ENCODE measurements at regions not wholly inside any gene's neighbourhood (a gene's known extent, or its start where the extent isn't known, plus 50 kb on each side); places are given as distances from the start of the nearest gene placed in this dataset.

DNA sequence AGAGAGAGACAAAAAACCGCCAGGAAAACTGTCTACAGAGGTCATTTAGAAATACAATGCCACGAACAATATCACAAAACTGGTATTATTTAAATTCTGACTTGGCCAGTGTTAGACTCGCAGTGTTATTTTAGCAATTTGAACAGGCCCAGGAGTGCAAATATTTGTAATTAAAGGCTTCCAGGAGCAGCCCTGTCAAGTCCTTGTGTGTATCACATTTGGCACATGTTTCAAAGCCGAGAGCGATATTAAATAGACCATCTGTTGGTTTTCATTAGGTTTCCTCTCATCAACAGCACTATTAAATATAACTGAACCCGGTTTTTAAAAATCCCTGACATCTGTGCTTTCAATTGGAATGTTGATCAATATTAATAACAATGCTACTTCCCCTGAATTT is 656.9 kb downstream of the TSN start:
- H3K4me3 ChIP-seq (ENCODE audit: low read length) = no peak overlapping the region
- no peak for TF ChIP-seq ZNF274 (IDR thresholded peaks at IDR 0.05; ENCODE audit: low read depth, low read length)

GRCh38 chr2:122414902-122415301 is 659.5 kb downstream of the TSN start:
- no peak for TF ChIP-seq ZNF274 (IDR thresholded peaks at IDR 0.05; ENCODE audit: low read depth, low read length)
- no peak overlapping the region for H3K4me3 ChIP-seq (ENCODE audit: low read length)

DNA sequence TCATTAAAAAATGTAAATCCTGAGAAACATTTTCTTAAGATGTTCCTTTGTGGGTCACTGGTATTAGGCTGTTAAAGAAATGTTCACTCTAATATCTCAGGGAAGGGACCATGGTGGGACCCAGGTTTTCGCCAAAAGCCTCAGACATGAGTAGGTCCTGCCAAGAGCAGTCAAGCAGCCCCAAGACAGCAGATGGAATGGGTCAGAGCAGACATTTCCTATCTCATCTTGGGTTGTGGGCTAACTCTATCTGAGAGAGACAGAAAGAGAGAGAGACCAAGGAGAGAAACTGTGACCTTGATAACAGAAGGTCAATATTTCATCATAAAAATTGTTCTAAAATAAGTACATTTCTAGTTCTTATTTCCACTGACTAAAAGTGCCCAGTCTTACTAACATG is 661.7 kb downstream of the TSN start:
- no peak overlapping the region for H3K4me3 ChIP-seq (ENCODE audit: low read length)
- no peak for TF ChIP-seq ZNF274 (IDR thresholded peaks at IDR 0.05; ENCODE audit: low read depth, low read length)

GRCh38 chr2:122421775-122422174 is 666.3 kb downstream of the TSN start:
- H3K4me3 ChIP-seq (ENCODE audit: low read length) = no peak overlapping the region
- TF ChIP-seq ZNF274 (IDR thresholded peaks at IDR 0.05; ENCODE audit: low read depth, low read length) = no peak

DNA sequence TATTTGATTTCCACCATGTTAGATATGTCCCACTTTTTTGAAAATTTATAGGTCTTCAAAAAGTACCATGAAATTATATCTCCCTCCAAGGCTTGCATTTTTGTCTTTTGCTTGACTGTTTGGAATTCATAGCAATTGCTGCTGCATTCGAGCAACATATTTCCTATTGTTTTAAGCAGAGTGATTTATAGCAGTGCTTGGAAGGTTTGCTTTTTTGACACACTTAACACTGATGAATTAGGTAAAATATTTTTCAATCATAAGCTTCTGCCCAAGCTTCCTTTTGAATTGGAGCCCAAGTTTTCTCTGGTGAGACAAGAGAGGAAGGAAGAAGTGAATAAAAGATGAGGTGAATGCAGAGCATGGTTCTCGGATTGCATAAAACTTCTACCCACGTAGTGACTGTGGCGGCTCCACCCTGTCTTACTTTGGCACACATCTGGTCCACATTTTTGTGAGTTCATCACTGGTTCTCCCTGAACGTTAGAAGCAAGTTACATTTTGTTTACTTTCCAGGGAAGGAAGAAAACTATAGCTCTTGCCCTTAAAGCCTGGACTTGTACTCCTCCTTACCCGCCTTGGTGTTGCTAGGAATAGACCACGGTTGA is 667.0 kb downstream of the TSN start:
- no peak overlapping the region for H3K4me3 ChIP-seq (ENCODE audit: low read length)
- TF ChIP-seq ZNF274 (IDR thresholded peaks at IDR 0.05; ENCODE audit: low read depth, low read length) = no peak

DNA sequence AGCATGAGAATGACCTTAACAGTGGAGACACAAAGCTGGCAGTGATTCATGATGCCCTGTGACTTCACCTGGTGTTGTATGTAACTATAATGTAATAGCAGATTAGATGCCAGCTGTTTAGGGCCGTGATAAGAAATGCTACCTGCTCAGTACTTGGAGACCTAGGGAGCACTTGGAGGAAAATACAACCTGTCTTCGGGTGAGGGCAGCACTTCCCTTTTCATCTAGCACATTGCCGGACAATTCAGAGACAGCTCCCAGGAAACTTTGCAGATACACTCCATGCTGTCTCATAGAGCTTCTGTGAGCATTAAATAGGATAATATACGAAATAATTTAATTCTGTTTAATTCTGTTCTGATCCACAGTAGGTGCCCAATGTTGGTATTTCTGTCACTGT is 668.5 kb downstream of the TSN start:
- no peak for TF ChIP-seq ZNF274 (IDR thresholded peaks at IDR 0.05; ENCODE audit: low read depth, low read length)
- no peak overlapping the region for H3K4me3 ChIP-seq (ENCODE audit: low read length)

GRCh38 chr2:122433123-122433754 is 677.8 kb downstream of the TSN start:
- no peak for TF ChIP-seq ZNF274 (IDR thresholded peaks at IDR 0.05; ENCODE audit: low read depth, low read length)
- H3K4me3 ChIP-seq (ENCODE audit: low read length) = no peak overlapping the region

GRCh38 chr2:122445003-122445402 is 689.6 kb downstream of the TSN start:
- no peak for TF ChIP-seq ZNF274 (IDR thresholded peaks at IDR 0.05; ENCODE audit: low read depth, low read length)

DNA sequence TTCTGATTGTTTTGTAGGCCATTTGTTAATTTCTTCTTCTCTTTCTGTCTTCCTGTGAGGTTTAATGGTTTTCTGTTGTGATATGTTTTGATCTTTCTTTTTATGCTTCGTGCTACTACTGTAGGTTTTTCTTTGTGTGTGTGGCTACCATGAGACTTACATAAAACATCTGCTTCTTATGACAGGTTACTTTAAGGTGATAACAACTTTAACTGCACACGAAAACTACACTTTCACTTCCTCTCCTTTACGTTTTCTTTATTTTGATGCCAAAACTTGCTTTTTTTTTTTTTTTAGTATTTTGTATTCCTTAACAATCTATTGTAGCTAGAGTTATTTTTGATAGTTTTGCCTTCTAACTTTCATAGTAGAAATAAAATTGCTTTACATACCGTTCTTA is 691.3 kb downstream of the TSN start:
- TF ChIP-seq ZNF274 (IDR thresholded peaks at IDR 0.05; ENCODE audit: low read depth, low read length) = no peak
- no peak overlapping the region for H3K4me3 ChIP-seq (ENCODE audit: low read length)

More at GRCh38 chr2:122445003-122445402, 689.6 kb downstream of the TSN start:
- no peak overlapping the region for H3K4me3 ChIP-seq (ENCODE audit: low read length)

GRCh38 chr2:122447237-122447636 is 691.8 kb downstream of the TSN start:
- TF ChIP-seq ZNF274 (IDR thresholded peaks at IDR 0.05; ENCODE audit: low read depth, low read length) = no peak
- H3K4me3 ChIP-seq (ENCODE audit: low read length) = no peak overlapping the region

GRCh38 chr2:122451040-122451439 is 695.6 kb downstream of the TSN start:
- TF ChIP-seq ZNF274 (IDR thresholded peaks at IDR 0.05; ENCODE audit: low read depth, low read length) = no peak
- no peak overlapping the region for H3K4me3 ChIP-seq (ENCODE audit: low read length)

GRCh38 chr2:122451697-122452096 is 696.2 kb downstream of the TSN start:
- no peak for TF ChIP-seq ZNF274 (IDR thresholded peaks at IDR 0.05; ENCODE audit: low read depth, low read length)

GRCh38 chr2:122469147-122469546 is 713.7 kb downstream of the TSN start:
- TF ChIP-seq ZNF274 (IDR thresholded peaks at IDR 0.05; ENCODE audit: low read depth, low read length) = no peak
- no peak overlapping the region for H3K4me3 ChIP-seq (ENCODE audit: low read length)

More at GRCh38 chr2:122451697-122452096, 696.2 kb downstream of the TSN start:
- H3K4me3 ChIP-seq (ENCODE audit: low read length) = no peak overlapping the region

- TF ChIP-seq ZNF274 (IDR thresholded peaks at IDR 0.05; ENCODE audit: low read depth, low read length) = no peak
- H3K4me3 ChIP-seq (ENCODE audit: low read length) = no peak overlapping the region
Observed at GRCh38 chr2:122471753-122472152, 716.3 kb downstream of the TSN start.

GRCh38 chr2:122478117-122478516 is 722.7 kb downstream of the TSN start:
- no peak for TF ChIP-seq ZNF274 (IDR thresholded peaks at IDR 0.05; ENCODE audit: low read depth, low read length)
- no peak overlapping the region for H3K4me3 ChIP-seq (ENCODE audit: low read length)

- no peak for TF ChIP-seq ZNF274 (IDR thresholded peaks at IDR 0.05; ENCODE audit: low read depth, low read length)
- no peak overlapping the region for H3K4me3 ChIP-seq (ENCODE audit: low read length)
Observed at GRCh38 chr2:122478771-122479170, 723.3 kb downstream of the TSN start.
